ENCODE measurements at regions not wholly inside any gene's neighbourhood (a gene's known extent, or its start where the extent isn't known, plus 50 kb on each side); places are given as distances from the start of the nearest gene placed in this dataset.
A peak's percentile ranks its signal among the peaks of the same experiment; 100 is the strongest.

DNA sequence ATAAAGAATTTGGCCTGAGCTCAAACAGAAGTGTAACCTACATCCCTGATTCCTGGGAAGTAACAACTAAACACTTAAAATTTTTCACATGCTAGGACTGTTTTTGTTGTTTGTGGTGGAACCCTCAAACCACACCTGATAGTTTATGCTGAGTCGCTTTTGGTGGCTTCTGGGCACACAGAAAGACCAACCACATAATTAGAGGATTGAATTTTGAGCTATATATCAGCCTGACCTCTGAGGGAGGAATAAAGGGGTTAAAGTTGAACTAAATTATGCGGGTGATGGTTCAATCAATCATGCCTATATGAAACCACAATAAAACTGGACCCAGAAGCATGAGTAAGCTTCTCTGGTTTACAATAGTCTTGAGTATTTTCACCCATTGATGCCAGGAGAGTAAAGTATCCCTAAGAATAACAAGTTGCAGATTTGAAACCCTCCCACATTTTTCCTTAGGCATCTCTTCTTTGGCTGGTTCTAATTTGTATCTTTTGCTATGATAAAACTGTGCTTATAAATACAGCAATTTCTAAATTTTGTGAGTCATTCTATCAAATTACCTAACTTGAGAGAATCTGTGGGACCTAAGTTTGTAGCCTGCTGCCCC, 1304.5 kb upstream of the GBE1 start:
- no peak overlapping the region for H3K27ac ChIP-seq (ENCODE audit: low read depth, low read length)
- no peaks in the 10 kb centered on the region for H3K79me2 ChIP-seq (ENCODE audit: insufficient read depth, low read length)
- no peaks in the 10 kb centered on the region for H4K20me1 ChIP-seq (ENCODE audit: low read depth, low read length)
- peak overlapping the region; percentile 42 for H2AFZ ChIP-seq (ENCODE audit: low read depth, low read length, severe bottlenecking)
- H3F3A ChIP-seq (ENCODE audit: insufficient read depth): no peaks in the 10 kb centered on the region
- H3K9me3 ChIP-seq (ENCODE audit: insufficient read depth, low read length): peaks cover 5% of the 10 kb centered on the region; the same call in 1 of the 2 replicates
- TF ChIP-seq, protein P1, sequence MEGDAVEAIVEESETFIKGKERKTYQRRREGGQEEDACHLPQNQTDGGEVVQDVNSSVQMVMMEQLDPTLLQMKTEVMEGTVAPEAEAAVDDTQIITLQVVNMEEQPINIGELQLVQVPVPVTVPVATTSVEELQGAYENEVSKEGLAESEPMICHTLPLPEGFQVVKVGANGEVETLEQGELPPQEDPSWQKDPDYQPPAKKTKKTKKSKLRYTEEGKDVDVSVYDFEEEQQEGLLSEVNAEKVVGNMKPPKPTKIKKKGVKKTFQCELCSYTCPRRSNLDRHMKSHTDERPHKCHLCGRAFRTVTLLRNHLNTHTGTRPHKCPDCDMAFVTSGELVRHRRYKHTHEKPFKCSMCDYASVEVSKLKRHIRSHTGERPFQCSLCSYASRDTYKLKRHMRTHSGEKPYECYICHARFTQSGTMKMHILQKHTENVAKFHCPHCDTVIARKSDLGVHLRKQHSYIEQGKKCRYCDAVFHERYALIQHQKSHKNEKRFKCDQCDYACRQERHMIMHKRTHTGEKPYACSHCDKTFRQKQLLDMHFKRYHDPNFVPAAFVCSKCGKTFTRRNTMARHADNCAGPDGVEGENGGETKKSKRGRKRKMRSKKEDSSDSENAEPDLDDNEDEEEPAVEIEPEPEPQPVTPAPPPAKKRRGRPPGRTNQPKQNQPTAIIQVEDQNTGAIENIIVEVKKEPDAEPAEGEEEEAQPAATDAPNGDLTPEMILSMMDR (IDR thresholded peaks at IDR 0.05; ENCODE audit: insufficient read depth, low read length, poor library complexity, severe bottlenecking): no peak
- TF ChIP-seq EZH2phosphoT487 (conservative IDR thresholded peaks at IDR 0.05; ENCODE audit: low read length): no peak
- no peak overlapping the region for H3K9ac ChIP-seq (ENCODE audit: low read length)
- H3K27me3 ChIP-seq (ENCODE audit: low read length): no peaks in the 10 kb centered on the region
- H3K9me2 ChIP-seq (replicated peaks; ENCODE audit: insufficient read depth, low read length): no peaks in the 10 kb centered on the region
- H3K36me3 ChIP-seq (ENCODE audit: low read length): no peaks in the 10 kb centered on the region
- no peak overlapping the region for H3K4me2 ChIP-seq (ENCODE audit: low read depth, low read length, poor library complexity, severe bottlenecking)
- H3K4me3 ChIP-seq (ENCODE audit: insufficient read depth, low read length, poor library complexity, severe bottlenecking): no peak overlapping the region

DNA sequence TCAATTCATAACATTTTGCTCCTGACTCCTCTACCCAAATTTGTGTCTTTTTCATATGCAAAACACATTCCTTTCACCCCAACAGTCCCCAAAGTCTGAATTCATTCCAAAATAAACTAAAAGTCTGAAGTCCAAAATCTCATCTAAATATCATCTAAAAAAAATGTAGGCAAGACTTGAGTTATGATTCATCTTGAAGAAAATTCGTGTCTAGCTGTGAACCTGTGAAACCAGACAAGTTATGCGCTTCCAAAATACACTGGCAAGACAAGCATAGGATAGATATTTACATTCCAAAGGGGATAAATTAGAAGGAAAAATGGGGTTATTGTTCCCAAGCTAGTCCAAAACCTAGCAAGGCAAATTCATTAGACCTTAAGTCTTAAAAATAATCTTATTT, 1302.0 kb upstream of the GBE1 start:
- Histone ChIP-seq H2AFZ (ENCODE audit: low read depth, low read length, severe bottlenecking) (peak overlapping the region; percentile 40), H3K27ac (ENCODE audit: low read depth, low read length) (no peak overlapping the region), H4K20me1 (ENCODE audit: low read depth, low read length) (no peaks in the 10 kb centered on the region), H3K27me3 (ENCODE audit: low read length) (no peaks in the 10 kb centered on the region), H3K4me3 (ENCODE audit: insufficient read depth, low read length, poor library complexity, severe bottlenecking) (no peak overlapping the region), H3K9me3 (ENCODE audit: insufficient read depth, low read length) (peaks cover 19% of the 10 kb centered on the region; the same call in 1 of the 2 replicates), H3K79me2 (ENCODE audit: insufficient read depth, low read length) (no peaks in the 10 kb centered on the region), H3K9ac (ENCODE audit: low read length) (no peak overlapping the region), H3F3A (ENCODE audit: insufficient read depth) (no peaks in the 10 kb centered on the region), H3K4me2 (ENCODE audit: low read depth, low read length, poor library complexity, severe bottlenecking) (no peak overlapping the region), H3K36me3 (ENCODE audit: low read length) (no peaks in the 10 kb centered on the region), H3K9me2 (replicated peaks; ENCODE audit: insufficient read depth, low read length) (no peaks in the 10 kb centered on the region)
- TF ChIP-seq EZH2phosphoT487 (conservative IDR thresholded peaks at IDR 0.05; ENCODE audit: low read length): no peak
- TF ChIP-seq, protein P1 (IDR thresholded peaks at IDR 0.05; ENCODE audit: insufficient read depth, low read length, poor library complexity, severe bottlenecking): no peak

GRCh38 chr3:83048556-83048955, 1287.1 kb upstream of the GBE1 start:
- H3K4me2 ChIP-seq (ENCODE audit: low read depth, low read length, poor library complexity, severe bottlenecking): no peak overlapping the region
- H3K27me3 ChIP-seq (ENCODE audit: low read length): no peaks in the 10 kb centered on the region
- 0 out of 2 replicates have a peak, but pooled peaks cover 3% of the 10 kb centered on the region for H3F3A ChIP-seq (ENCODE audit: insufficient read depth)
- peaks cover 5% of the 10 kb centered on the region; the same call in 1 of the 2 replicates for H3K36me3 ChIP-seq (ENCODE audit: low read length)
- H3K9me2 ChIP-seq (replicated peaks; ENCODE audit: insufficient read depth, low read length): no peaks in the 10 kb centered on the region
- no peak overlapping the region for H2AFZ ChIP-seq (ENCODE audit: low read depth, low read length, severe bottlenecking)
- H3K9ac ChIP-seq (ENCODE audit: low read length): no peak overlapping the region
- H3K4me3 ChIP-seq (ENCODE audit: insufficient read depth, low read length, poor library complexity, severe bottlenecking): no peak overlapping the region
- TF ChIP-seq, protein P1 (IDR thresholded peaks at IDR 0.05; ENCODE audit: insufficient read depth, low read length, poor library complexity, severe bottlenecking): no peak
- TF ChIP-seq EZH2phosphoT487 (conservative IDR thresholded peaks at IDR 0.05; ENCODE audit: low read length): no peak
- H4K20me1 ChIP-seq (ENCODE audit: low read depth, low read length): no peaks in the 10 kb centered on the region
- no peak overlapping the region for H3K27ac ChIP-seq (ENCODE audit: low read depth, low read length)
- H3K9me3 ChIP-seq (ENCODE audit: insufficient read depth, low read length): no peaks in the 10 kb centered on the region
- H3K79me2 ChIP-seq (ENCODE audit: insufficient read depth, low read length): no peaks in the 10 kb centered on the region

All from SU-DHL-6 (cell line).